T-helper 1 cell treated with Interleukin-12 subunit alpha and Interleukin-12 subunit beta and Interleukin-4 antibody, amounts not matched to agents 30 μg/mL and 1 μg/mL, for 36 hours (primary cell): ENCODE measurements at regions not wholly inside any gene's neighbourhood (a gene's known extent, or its start where the extent isn't known, plus 50 kb on each side); places are given as distances from the start of the nearest gene placed in this dataset.
A peak's percentile ranks its signal among the peaks of the same experiment; 100 is the strongest.

ENCODE experiments used
- H3K27ac Mint-ChIP-seq: one replicate; pipeline ENCODE4 v1.8.0; 2021; ENCODE audit warnings: mild to moderate bottlenecking, mixed read lengths
- H3K27me3 Mint-ChIP-seq: one replicate; pipeline ENCODE4 v1.8.0; 2021; ENCODE audit warnings: low read depth, mixed read lengths
- H3K36me3 Mint-ChIP-seq: one replicate; pipeline ENCODE4 v1.8.0; 2021; ENCODE audit warnings: low read depth, mixed read lengths
- H3K4me1 Mint-ChIP-seq: one replicate; pipeline ENCODE4 v1.8.0; 2021; ENCODE audit warnings: low read depth, mixed read lengths
- H3K4me3 Mint-ChIP-seq: one replicate; pipeline ENCODE4 v1.8.0; 2021; ENCODE audit warnings: mild to moderate bottlenecking, moderate library complexity, mixed read lengths
- H3K9me3 Mint-ChIP-seq: one replicate; pipeline ENCODE4 v1.8.0; 2021; ENCODE audit warnings: mixed read lengths

DNA sequence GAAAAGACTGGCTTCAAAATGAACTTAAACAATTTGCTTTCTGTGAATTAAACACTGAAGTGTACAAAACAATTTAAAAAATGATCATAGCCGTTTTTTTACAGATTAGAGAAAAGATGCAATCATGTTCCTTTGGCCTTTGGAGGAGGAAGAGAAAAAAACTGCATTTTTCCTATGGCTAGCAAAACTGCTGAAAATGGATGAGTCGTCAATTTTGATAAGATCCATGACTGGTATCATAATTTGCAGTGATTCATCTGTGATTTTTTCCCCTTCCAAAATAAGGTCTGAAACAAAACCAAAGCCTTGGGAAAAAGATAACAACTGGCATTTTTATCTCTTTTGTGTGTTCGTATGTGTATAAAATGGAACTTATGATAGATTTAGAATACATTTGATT is 255.6 kb upstream of the SATB1 start:
- Mint-ChIP-seq H3K4me3 (no peak overlapping the region), H3K36me3 (peaks cover 29% of the 10 kb centered on the region), H3K27me3 (no peaks in the 10 kb centered on the region), H3K4me1 (peaks cover 60% of the 10 kb centered on the region), H3K27ac (peak overlapping the region; percentile 28), H3K9me3 (peaks cover 12% of the 10 kb centered on the region)

DNA sequence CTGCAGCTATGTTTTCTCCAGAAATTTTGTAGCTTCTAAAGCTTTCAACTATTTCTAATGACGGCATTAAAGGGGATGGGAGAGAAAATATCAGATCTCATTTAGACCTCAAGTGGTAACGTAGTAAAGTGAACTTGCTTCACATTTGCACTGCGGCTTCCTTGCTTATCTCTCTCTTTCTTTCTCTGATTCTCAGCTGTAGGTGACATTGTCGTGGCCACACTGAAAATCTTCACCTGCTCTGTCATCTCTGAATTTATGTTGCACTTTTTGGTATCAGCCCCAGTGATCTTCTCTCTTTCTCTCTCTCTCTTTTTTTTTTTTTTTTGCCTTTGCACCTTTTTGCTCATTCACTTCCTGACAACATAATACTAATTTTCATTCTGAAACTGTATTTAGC is 254.1 kb upstream of the SATB1 start:
- H3K4me1 Mint-ChIP-seq = peaks cover 65% of the 10 kb centered on the region
- peak overlapping the region; percentile 59 for H3K4me3 Mint-ChIP-seq
- H3K36me3 Mint-ChIP-seq = peaks cover 25% of the 10 kb centered on the region
- H3K9me3 Mint-ChIP-seq = peaks cover 9% of the 10 kb centered on the region
- H3K27ac Mint-ChIP-seq = peak overlapping the region; percentile 86
- no peaks in the 10 kb centered on the region for H3K27me3 Mint-ChIP-seq

DNA sequence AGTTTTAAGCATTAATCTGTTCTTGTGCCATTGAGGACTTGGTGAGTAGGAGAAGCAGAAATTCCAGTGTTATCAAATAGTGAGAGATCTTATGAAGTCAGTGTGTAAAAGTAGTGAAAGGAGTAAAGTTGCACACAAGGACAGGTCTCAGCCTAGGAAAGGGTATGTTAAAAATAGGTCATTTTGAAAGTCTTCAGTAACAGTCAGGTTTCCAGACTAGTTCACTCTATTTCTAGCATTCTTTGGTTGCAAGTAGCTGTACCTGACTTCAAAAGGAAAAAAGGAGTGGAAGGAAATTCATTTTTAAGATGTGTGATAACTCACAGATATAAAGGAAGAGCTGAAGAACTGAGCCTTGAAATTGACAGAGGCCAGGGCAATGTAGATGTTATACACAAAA is 250.1 kb upstream of the SATB1 start:
- Mint-ChIP-seq H3K27ac (peak overlapping the region; percentile 81), H3K9me3 (peaks cover 7% of the 10 kb centered on the region), H3K27me3 (no peaks in the 10 kb centered on the region), H3K36me3 (peaks cover 18% of the 10 kb centered on the region), H3K4me3 (peak overlapping the region; percentile 34), H3K4me1 (peaks cover 72% of the 10 kb centered on the region)

DNA sequence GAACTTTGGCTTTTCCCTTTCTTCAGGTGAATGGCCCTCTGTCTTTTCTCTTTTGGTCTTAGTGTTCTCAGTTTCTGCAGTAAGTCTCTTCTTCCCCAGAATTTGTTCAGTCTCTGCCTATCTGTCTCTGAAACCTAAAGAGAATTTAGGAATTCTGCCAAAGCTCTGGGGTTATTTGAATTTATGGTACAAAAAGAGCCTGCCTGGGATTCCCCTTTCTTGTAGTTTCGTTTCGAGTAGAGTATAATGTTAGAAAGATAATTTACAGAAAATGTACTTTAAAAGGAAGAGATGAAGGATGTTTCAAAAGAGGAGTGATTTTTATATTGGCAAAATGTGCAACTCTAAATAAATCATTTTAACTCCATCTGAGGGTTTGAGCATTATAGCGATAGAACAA is 247.4 kb upstream of the SATB1 start:
- Mint-ChIP-seq H3K27ac (peak overlapping the region; percentile 83), H3K27me3 (no peaks in the 10 kb centered on the region), H3K9me3 (peaks cover 10% of the 10 kb centered on the region), H3K4me1 (peaks cover 66% of the 10 kb centered on the region), H3K4me3 (peak overlapping the region; percentile 45), H3K36me3 (peaks cover 19% of the 10 kb centered on the region)

DNA sequence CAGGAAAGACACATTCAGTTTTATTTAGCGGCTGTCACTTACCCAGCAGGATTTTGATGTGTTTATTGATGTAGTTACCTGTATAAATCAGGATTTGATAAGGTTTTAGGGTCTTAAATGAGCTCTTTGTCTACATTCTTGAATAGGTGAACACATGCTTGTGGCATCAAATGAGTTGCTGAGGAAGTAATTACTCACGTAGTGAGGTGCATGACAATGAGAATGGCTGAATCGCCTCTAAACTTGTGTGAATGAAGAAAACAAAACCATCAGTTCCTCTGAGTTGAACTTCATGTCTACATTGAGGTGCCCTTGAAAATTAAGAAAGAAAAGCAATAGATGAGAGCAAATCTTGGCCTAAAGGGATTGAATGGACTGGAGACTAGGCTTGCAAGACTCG is 245.6 kb upstream of the SATB1 start:
- H3K9me3 Mint-ChIP-seq = peaks cover 10% of the 10 kb centered on the region
- peaks cover 57% of the 10 kb centered on the region for H3K4me1 Mint-ChIP-seq
- no peaks in the 10 kb centered on the region for H3K27me3 Mint-ChIP-seq
- H3K4me3 Mint-ChIP-seq = peak overlapping the region; percentile 22
- H3K36me3 Mint-ChIP-seq = peaks cover 14% of the 10 kb centered on the region
- peak overlapping the region; percentile 75 for H3K27ac Mint-ChIP-seq

DNA sequence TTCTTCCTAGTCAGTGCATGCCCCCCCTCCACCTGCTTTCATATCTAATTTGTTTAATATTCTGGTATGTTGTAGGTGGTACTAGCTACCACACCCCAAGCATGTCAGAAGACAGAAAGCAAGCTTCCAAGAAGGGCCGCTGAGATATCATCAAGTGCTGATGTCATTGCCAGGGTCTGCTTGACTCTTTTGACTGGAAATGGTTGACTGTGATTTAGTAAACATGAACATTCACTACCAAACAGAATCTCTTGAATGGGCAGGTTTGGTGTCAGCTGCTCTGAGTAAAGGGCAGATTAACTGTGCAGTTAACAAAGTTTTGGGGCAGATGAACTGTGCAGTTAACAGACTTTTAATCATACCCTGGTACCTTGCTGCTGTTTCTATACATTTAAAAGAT is 244.2 kb upstream of the SATB1 start:
- H3K36me3 Mint-ChIP-seq = peaks cover 15% of the 10 kb centered on the region
- peak overlapping the region; percentile 12 for H3K4me3 Mint-ChIP-seq
- peaks cover 49% of the 10 kb centered on the region for H3K4me1 Mint-ChIP-seq
- no peaks in the 10 kb centered on the region for H3K27me3 Mint-ChIP-seq
- H3K27ac Mint-ChIP-seq = peak overlapping the region; percentile 75
- peaks cover 10% of the 10 kb centered on the region for H3K9me3 Mint-ChIP-seq

DNA sequence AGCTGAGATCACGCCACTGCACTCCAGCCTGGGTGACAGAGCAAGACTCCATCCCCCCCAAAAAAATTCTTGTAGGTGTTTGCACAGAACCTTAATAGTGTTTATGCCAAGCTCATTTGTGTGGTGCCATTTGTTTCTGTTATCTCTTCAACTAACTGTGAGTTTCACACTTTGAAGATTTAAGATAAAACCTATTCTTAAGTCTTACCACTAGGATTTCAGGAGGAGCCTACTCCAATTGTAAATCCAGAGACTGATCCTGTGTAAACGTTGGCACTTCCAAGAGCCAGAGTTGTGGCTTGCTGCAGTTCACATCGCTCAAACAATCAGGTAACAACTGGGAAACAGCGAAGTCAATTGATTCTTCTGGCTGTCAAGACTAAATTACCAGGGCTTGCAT is 242.4 kb upstream of the SATB1 start:
- peaks cover 10% of the 10 kb centered on the region for H3K9me3 Mint-ChIP-seq
- no peak overlapping the region for H3K27ac Mint-ChIP-seq
- H3K4me1 Mint-ChIP-seq = peaks cover 44% of the 10 kb centered on the region
- no peaks in the 10 kb centered on the region for H3K27me3 Mint-ChIP-seq
- no peak overlapping the region for H3K4me3 Mint-ChIP-seq
- peaks cover 21% of the 10 kb centered on the region for H3K36me3 Mint-ChIP-seq

DNA sequence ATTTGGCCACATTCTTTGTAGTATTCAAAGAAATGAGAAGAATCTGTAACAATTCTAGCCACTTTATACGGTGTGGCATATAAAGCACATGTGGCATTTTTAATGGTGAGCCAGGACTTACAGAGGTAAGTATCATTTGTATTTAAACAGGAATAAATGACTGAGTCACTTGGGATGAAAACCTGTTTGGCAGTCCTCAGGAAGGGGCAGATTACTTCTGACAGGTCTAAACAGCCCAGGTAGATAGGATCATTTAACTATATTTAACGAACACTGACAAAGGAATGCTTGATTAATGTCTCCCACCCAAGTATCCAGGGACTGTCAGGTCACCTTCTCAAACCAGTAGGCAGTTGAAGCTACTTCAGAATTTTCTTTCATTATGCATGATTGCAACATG is 241.5 kb upstream of the SATB1 start:
- Mint-ChIP-seq H3K27ac (no peak overlapping the region), H3K4me3 (no peak overlapping the region), H3K27me3 (no peaks in the 10 kb centered on the region), H3K36me3 (peaks cover 28% of the 10 kb centered on the region), H3K4me1 (peaks cover 37% of the 10 kb centered on the region), H3K9me3 (peaks cover 14% of the 10 kb centered on the region)

DNA sequence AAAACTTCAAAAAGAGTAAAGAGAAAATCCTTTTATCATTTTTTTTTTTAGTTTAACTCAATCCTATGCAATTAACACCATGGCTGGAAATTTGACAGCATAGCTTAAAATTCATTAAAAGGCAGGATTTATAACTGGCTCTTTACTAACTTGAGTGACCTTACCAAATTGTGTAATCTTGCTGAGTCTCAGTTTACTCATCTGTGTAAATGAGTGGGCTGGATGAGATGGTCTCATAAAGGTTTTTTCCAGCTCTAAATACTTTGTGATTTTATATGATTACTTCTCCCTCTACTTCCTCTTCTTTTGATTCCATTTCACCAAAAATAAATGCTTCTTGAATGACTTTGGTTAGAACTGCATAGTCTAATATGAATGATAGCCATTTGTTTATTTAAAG is 234.9 kb upstream of the SATB1 start:
- H3K4me3 Mint-ChIP-seq = no peak overlapping the region
- H3K9me3 Mint-ChIP-seq = peaks cover 14% of the 10 kb centered on the region
- H3K36me3 Mint-ChIP-seq = peaks cover 30% of the 10 kb centered on the region
- H3K27ac Mint-ChIP-seq = no peak overlapping the region
- peaks cover 42% of the 10 kb centered on the region for H3K4me1 Mint-ChIP-seq
- no peaks in the 10 kb centered on the region for H3K27me3 Mint-ChIP-seq

DNA sequence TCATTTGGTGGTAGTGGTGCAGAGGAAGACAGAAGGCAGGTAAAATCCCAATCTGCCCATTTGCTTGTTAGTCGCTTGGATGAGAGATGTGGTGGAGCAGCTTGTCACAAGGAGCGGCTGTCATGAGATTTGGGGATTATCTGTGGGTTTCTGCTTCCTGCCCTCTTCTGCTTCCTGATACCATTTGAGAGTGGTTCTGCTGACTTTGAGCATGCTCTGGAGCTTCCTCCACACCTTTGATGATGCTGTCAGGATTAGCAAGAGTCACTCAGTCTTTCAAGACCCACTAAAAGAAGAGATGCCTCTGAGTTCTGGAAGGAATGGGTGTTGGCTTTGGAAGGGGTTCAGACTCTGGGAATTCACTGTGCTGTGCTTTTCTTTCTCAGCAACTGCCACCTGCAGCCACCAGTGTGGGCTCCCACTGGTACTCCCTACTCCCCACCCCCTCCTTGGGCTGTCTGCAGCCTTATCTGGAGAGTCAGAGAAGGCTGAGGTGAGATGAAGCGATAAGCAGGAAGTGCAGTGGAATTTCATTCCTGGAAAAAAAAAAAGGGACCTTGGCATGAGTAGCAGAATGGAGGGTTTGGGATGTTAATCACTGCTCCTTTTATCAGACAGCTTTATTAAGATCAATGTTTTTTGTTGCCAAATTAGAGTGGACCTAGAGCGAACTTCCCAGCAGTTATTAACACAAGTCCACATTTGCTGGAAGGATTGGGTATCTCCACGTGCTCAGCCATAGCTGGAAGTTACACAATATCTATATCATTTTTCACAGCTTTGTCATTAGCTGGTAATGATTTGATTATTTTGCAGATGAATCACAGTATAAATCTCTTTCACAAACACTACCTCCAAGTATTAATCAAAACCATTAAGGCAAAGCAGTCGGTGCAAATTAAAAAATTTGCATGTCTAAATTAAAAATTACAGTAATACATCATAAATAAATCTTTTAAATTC is 233.0 kb upstream of the SATB1 start:
- peak overlapping the region; percentile 52 for H3K27ac Mint-ChIP-seq
- peak overlapping the region; percentile 57 for H3K4me3 Mint-ChIP-seq
- H3K27me3 Mint-ChIP-seq = no peaks in the 10 kb centered on the region

DNA sequence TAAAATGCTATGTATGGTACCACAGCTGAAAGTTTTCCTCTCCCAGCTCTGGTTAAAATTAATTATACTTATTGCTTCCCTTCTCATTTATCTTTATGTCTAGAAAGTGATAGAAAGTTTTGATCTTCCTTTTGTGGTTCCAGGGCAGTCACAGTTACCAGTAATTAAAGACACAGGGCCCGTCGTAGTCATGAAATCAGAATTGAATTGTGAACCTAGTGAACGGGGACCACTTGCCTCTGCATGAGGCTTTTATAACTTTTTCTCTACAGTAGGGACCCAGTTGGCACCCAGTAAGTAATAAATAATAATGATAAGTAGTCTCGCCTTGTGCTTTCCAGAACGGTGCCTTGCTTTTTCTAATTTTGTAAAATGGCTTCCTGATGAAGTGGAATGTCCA is 231.7 kb upstream of the SATB1 start:
- no peaks in the 10 kb centered on the region for H3K27me3 Mint-ChIP-seq

More for the DNA sequence above, 233.0 kb upstream of the SATB1 start:
- Mint-ChIP-seq H3K4me1 (peaks cover 51% of the 10 kb centered on the region), H3K36me3 (peaks cover 25% of the 10 kb centered on the region), H3K9me3 (peaks cover 18% of the 10 kb centered on the region)

DNA sequence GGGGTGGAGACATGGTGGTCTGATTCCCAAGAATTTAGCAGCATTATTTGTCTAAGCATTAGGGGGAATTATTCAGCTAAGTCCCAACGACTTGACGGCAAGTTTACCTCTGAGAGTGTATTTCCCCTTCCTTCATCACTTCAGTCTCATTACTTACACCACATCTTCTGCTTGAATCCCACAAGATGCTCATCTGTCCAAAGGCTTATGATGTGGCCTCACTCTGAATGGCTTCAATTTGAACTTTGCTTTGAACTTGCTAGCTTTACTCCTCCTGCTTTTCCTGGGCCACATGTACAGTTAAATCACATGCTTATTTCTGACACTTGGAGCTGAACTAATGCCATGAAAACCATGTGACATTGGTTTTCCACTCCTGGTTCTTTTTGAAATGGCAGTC is 231.3 kb upstream of the SATB1 start:
- H3K27ac Mint-ChIP-seq = peak overlapping the region; percentile 52
- H3K27me3 Mint-ChIP-seq = no peaks in the 10 kb centered on the region
- H3K9me3 Mint-ChIP-seq = peaks cover 14% of the 10 kb centered on the region
- no peak overlapping the region for H3K4me3 Mint-ChIP-seq
- peaks cover 22% of the 10 kb centered on the region for H3K36me3 Mint-ChIP-seq
- H3K4me1 Mint-ChIP-seq = peaks cover 62% of the 10 kb centered on the region

More for the DNA sequence above, 231.7 kb upstream of the SATB1 start:
- Mint-ChIP-seq H3K9me3 (peaks cover 18% of the 10 kb centered on the region), H3K27ac (peak overlapping the region; percentile 52), H3K4me1 (peaks cover 58% of the 10 kb centered on the region), H3K4me3 (no peak overlapping the region), H3K36me3 (peaks cover 25% of the 10 kb centered on the region)

DNA sequence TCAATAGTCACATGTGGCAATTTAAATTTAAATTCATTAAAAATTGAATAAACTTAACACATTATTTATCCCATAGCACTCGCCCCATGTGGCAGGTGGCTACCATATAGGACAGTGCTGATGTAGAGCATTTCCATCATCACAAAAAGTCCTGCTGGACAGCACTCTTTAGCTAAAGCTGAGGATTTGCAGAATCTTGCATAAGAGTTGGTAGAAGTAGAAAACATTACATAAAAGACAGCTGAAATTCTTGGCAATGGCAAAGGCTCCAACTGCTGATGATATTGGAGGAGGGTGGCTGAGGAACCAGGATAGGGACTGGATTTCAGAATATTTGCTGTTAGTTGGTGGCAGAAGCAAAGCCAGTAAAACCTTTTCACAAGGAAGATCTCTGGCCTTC is 230.7 kb upstream of the SATB1 start:
- Mint-ChIP-seq H3K36me3 (peaks cover 17% of the 10 kb centered on the region), H3K27me3 (no peaks in the 10 kb centered on the region), H3K9me3 (peaks cover 8% of the 10 kb centered on the region), H3K27ac (peak overlapping the region; percentile 52), H3K4me3 (no peak overlapping the region), H3K4me1 (peaks cover 62% of the 10 kb centered on the region)

DNA sequence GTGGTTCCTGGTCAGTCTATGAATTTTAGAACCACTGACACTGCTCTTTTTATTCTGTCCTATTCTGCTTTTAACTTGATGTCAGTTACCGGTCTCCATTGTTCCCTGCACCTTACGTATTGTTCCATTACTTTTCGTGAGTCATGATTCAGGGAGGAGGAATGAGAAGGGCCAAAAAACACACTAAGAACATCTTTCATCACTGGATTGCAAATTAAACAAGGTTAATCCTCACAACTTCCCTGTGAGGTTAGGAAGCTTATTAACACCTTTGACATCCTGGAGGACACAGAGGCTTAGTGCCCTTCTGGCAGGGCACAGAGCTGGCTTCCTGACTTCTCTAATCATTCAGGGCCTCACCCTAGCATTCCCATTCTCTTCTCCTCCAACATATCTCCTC is 227.6 kb upstream of the SATB1 start:
- no peaks in the 10 kb centered on the region for H3K27me3 Mint-ChIP-seq
- no peak overlapping the region for H3K4me3 Mint-ChIP-seq
- peaks cover 7% of the 10 kb centered on the region for H3K9me3 Mint-ChIP-seq
- H3K27ac Mint-ChIP-seq = peak overlapping the region; percentile 34
- peaks cover 77% of the 10 kb centered on the region for H3K4me1 Mint-ChIP-seq
- peaks cover 17% of the 10 kb centered on the region for H3K36me3 Mint-ChIP-seq

DNA sequence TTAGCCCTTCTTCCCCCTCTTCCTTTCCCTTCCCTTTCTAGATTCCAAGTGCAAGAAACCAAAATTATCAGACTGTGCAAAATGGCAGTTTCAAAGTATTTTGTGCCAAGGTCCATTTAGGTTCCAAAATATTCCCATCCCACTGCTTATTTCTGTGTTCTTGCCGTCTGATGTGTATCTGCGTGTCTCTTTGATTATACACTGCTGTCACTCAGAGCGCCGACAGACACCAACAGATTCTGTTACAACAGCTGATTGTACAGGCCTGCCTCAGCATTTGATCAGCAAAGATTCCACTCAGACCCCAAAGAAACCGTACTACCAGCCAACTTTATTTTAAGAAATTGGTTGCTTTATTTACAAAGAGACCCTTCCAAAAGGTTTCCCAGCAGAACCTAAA is 225.6 kb upstream of the SATB1 start:
- H3K27me3 Mint-ChIP-seq = no peaks in the 10 kb centered on the region
- peaks cover 7% of the 10 kb centered on the region for H3K9me3 Mint-ChIP-seq
- H3K4me3 Mint-ChIP-seq = peak overlapping the region; percentile 55
- H3K36me3 Mint-ChIP-seq = peaks cover 19% of the 10 kb centered on the region
- peak overlapping the region; percentile 93 for H3K27ac Mint-ChIP-seq
- peaks cover 74% of the 10 kb centered on the region for H3K4me1 Mint-ChIP-seq
